ENCODE measurements at regions not wholly inside any gene's neighbourhood (a gene's known extent, or its start where the extent isn't known, plus 50 kb on each side); places are given as distances from the start of the nearest gene placed in this dataset.
"Not testable (repeated sequence)": the region's sequence is repeated elsewhere in the genome, so short reads cannot be mapped to it uniquely, and the experiment has no call there.

DNA sequence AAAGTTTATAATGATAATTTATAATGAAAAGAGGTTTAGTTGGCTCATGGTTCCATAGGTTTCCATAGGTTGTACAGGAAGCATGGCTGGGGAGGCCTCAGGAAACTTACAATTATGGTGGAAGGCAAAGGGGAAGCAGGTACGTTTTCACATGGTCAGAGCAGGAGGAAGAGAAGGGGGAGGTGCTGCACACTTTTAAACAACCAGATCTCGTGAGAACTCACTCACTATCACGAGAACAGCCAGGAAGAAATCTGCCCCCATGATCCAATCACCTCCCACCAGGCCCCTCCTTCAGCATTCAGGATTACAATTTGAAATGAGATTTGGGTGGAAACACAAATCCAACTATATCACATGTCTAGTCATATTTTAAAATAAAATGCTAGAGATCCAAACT is 64.1 kb upstream of the ABLIM1 start:
- H3K9me3 Mint-ChIP-seq; H3K27ac Mint-ChIP-seq; H3K4me1 Mint-ChIP-seq (ENCODE audit: low read depth); H3K36me3 Mint-ChIP-seq (ENCODE audit: low read depth); intact Hi-C loops (cut with micrococcal nuclease); H3K4me3 Mint-ChIP-seq; H3K27me3 Mint-ChIP-seq: not testable (repeated sequence)

DNA sequence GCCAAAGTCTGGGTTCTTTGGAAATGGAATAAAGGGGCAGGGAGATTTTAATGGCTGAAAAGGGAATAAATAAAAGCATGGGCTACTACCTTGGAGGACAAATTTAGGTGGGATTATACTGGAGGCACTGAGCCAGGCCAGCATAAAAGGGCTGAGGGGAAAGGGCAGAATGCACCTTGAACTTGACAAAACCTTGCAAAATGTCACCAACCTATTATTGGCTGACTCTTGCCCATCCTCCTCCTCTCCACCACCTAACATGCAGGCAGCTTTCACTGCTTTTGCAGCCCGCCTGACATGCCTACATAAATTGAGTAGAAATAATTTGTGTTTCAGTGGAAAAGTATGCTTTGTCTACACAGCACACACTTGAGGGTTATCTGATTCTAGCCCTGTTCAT is 65.3 kb upstream of the ABLIM1 start:
- no peaks in the 10 kb centered on the region for H3K9me3 Mint-ChIP-seq
- no peaks in the 10 kb centered on the region for H3K4me1 Mint-ChIP-seq (ENCODE audit: low read depth)
- no peaks in the 10 kb centered on the region for H3K36me3 Mint-ChIP-seq (ENCODE audit: low read depth)
- H3K27ac Mint-ChIP-seq = no peak overlapping the region
- intact Hi-C loops (cut with micrococcal nuclease) = no loop called here
- no peaks in the 10 kb centered on the region for H3K27me3 Mint-ChIP-seq
- H3K4me3 Mint-ChIP-seq = no peak overlapping the region

DNA sequence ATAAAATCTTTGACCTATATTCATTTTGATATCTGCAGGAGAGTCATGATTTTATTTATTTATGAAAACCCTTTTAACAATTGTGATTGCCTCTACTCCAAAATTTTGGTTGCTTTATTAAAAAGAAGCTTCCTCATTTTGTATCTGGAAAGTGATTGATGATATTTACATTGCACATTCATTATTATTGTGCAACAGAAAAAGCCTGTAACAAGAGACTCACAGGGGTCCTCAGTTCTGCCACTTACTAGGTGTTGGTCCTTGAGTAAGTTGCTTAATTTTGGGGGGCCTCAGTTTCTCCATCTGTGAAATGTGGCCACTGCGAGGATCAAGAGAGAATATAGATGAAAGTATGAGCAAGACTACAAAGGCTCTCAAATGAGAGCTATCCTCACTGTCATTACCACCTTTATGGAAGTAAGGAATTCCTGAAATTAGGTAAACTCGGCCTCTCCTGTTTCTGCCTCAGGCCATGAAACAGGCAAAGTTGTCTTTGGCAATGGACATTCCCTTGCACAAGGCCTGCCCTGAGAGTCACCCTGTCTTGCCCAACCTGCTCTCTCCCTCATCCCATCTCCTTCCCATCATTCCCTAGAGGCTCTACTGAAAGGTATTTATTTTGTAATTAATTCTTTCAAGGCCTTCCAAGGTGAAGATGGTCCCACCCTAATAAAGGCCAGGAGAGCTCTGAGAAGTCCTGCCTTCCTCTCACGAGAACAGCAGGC is 66.1 kb upstream of the ABLIM1 start:
- H3K9me3 Mint-ChIP-seq = no peaks in the 10 kb centered on the region
- no peak overlapping the region for H3K4me3 Mint-ChIP-seq

DNA sequence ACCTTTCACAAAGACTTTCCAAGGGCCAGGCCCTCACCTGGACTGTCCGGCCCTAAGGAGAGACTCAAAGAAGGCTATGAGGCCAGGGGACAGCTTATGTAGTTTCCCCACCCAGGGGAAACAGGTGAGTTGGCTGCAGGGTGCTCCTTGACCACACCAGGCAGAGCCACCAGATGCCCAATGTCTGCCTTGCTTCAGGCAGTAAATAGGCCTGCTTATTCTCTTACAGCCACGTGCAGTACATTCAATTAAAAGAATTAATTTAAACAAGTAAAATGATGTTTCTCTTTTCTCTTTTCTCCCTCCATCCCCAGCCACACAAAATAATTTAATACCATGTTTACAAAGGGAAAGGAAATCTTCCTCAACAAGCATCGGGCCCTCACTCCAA is 66.6 kb upstream of the ABLIM1 start:
- Mint-ChIP-seq H3K27me3 (no peaks in the 10 kb centered on the region), H3K27ac (no peak overlapping the region), H3K4me3 (no peak overlapping the region), H3K36me3 (ENCODE audit: low read depth) (no peaks in the 10 kb centered on the region), H3K9me3 (no peaks in the 10 kb centered on the region), H3K4me1 (ENCODE audit: low read depth) (no peaks in the 10 kb centered on the region)
- intact Hi-C loops (cut with micrococcal nuclease) = no loop called here

More for the DNA sequence above, 66.1 kb upstream of the ABLIM1 start:
- H3K4me1 Mint-ChIP-seq (ENCODE audit: low read depth) = no peaks in the 10 kb centered on the region
- intact Hi-C loops (cut with micrococcal nuclease) = no loop called here
- H3K27ac Mint-ChIP-seq = no peak overlapping the region
- H3K36me3 Mint-ChIP-seq (ENCODE audit: low read depth) = no peaks in the 10 kb centered on the region
- H3K27me3 Mint-ChIP-seq = no peaks in the 10 kb centered on the region

DNA sequence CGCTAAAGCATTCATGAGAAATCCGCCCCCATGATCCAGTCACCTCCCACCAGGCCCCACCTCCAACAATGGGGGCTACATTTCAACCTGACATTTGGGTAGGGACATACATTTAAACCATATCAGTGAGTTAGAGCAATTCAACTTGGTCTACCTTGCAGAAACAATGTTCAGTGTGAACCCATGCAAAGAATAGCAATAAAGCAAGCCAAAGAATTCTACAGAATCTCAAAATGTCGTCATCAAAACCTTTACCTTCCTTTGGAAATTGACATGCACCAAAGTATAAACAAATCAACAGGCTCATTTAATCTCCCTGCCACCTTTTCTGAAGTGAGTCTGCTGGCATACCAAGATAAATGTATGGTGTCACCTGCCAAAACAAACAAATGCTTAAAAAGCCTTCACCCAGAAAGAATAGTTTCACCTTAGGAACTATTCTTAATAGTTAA is 68.8 kb upstream of the ABLIM1 start:
- Mint-ChIP-seq H3K9me3 (no peaks in the 10 kb centered on the region), H3K27me3 (no peaks in the 10 kb centered on the region), H3K36me3 (ENCODE audit: low read depth) (no peaks in the 10 kb centered on the region), H3K4me1 (ENCODE audit: low read depth) (no peaks in the 10 kb centered on the region), H3K4me3 (no peak overlapping the region), H3K27ac (no peak overlapping the region)
- intact Hi-C loops (cut with micrococcal nuclease) = no loop called here

DNA sequence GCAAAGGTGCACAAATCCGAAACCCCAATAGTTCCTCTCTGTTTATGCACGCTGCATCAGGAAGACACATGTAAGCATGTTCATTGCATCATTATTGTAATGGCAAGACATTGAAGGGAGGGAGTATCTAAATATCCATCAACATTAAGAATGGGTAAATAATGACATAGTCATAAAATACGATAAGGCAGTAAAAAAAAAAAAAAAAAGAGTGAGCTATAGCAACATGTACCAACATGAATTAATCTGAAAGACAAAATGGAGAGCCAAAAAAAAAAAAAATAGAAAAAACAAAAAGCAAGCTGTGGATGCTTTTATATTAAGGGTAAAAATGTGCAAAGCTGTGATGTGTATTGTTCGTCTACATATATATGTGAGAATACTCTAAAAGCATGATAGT is 70.2 kb upstream of the ABLIM1 start:
- no peaks in the 10 kb centered on the region for H3K4me1 Mint-ChIP-seq (ENCODE audit: low read depth)
- H3K27ac Mint-ChIP-seq = no peak overlapping the region
- intact Hi-C loops (cut with micrococcal nuclease) = no loop called here
- no peaks in the 10 kb centered on the region for H3K9me3 Mint-ChIP-seq
- H3K4me3 Mint-ChIP-seq = no peak overlapping the region
- H3K27me3 Mint-ChIP-seq = no peaks in the 10 kb centered on the region
- H3K36me3 Mint-ChIP-seq (ENCODE audit: low read depth) = no peaks in the 10 kb centered on the region

DNA sequence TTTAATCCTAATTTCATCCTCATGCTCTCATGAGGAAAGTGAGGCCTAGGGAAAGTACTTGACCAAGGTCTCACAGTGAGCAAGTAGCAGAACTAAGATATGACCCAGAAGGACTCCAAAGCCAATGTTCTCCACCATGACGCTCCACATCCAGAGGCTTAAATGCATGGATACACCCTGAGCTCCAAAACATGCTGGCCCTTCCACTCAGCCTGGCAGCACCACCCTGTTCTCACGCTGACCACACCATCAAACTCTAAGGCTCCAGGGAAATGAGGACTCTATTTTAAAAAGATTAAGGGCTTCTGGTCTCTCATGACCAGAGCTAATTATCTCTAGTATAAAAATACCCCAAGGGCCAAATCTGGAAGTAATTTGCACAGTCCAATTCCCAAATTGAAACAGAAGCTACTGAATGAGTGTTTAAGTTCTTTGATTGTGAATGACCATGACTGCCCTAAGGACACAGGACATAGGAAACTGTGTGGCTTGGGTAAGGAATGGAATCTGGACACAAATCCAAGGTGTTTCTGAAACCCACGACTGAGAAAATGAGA is 71.1 kb upstream of the ABLIM1 start:
- Mint-ChIP-seq H3K4me1 (ENCODE audit: low read depth) (no peaks in the 10 kb centered on the region), H3K27ac (no peak overlapping the region), H3K4me3 (no peak overlapping the region), H3K36me3 (ENCODE audit: low read depth) (no peaks in the 10 kb centered on the region), H3K27me3 (no peaks in the 10 kb centered on the region), H3K9me3 (no peaks in the 10 kb centered on the region)
- intact Hi-C loops (cut with micrococcal nuclease) = no loop called here

DNA sequence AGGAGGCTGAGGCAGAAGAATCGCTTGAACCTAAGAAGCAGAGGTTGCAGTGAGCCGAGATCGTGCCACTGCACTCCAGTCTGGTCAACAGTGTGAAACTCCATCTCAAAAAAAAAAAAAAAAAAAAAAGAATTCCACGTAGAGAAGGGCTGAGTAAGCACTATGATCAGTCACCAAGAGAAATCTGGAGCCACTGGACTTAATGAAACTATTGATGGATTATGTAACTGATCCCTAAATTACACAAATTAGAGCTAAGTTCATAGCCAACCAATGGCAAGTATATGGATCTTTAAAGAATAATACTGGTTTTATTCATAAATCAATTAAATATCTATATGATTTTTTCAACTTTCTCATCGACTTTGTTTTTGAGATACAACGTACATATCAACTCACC is 72.2 kb upstream of the ABLIM1 start:
- intact Hi-C loops (cut with micrococcal nuclease) = no loop called here
- no peak overlapping the region for H3K4me3 Mint-ChIP-seq
- H3K9me3 Mint-ChIP-seq = no peaks in the 10 kb centered on the region
- no peaks in the 10 kb centered on the region for H3K27me3 Mint-ChIP-seq
- H3K27ac Mint-ChIP-seq = no peak overlapping the region
- no peaks in the 10 kb centered on the region for H3K4me1 Mint-ChIP-seq (ENCODE audit: low read depth)
- no peaks in the 10 kb centered on the region for H3K36me3 Mint-ChIP-seq (ENCODE audit: low read depth)

DNA sequence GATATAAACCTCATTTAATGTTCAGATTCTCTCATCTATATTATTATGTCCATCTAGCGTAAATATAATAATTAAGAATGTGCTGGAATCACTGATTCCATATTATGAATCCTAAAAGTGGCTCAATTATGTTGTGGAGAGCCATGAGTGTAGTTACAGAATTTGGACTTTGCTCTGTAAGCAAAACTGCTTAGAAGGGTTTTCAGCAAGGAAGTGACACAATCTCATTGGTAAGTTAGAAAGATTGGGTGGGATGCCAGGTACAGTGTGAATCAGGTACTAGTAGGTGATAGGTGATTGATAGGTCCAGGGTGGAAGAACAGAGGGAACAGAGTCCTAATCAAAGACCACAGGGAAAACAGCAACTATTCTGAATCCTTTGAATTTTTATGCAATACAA is 74.9 kb upstream of the ABLIM1 start:
- H3K36me3 Mint-ChIP-seq (ENCODE audit: low read depth) = no peaks in the 10 kb centered on the region
- H3K4me1 Mint-ChIP-seq (ENCODE audit: low read depth) = no peaks in the 10 kb centered on the region
- H3K27me3 Mint-ChIP-seq = no peaks in the 10 kb centered on the region
- no peaks in the 10 kb centered on the region for H3K9me3 Mint-ChIP-seq
- no peak overlapping the region for H3K27ac Mint-ChIP-seq
- no peak overlapping the region for H3K4me3 Mint-ChIP-seq
- intact Hi-C loops (cut with micrococcal nuclease) = no loop called here

DNA sequence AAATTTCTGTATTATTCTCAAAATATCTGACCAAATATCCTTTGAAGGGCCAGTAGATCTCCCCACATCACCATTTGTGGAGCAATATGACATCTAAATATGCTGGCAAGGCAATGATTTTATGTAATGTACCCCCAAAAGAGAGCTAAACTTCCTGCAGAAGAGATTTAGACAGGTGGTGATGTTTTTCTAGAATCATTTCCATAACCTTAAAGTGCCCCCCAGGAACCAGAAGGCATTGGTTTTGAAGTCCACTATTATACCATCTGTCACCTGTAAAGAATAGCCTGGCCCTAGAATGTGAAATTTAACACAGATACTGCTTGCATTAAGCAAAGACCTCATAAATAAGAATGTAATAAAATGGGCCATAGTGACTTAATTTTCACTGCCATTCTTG is 77.9 kb upstream of the ABLIM1 start:
- intact Hi-C loops (cut with micrococcal nuclease) = no loop called here
- no peaks in the 10 kb centered on the region for H3K4me1 Mint-ChIP-seq (ENCODE audit: low read depth)
- no peaks in the 10 kb centered on the region for H3K9me3 Mint-ChIP-seq
- no peak overlapping the region for H3K4me3 Mint-ChIP-seq
- no peaks in the 10 kb centered on the region for H3K27me3 Mint-ChIP-seq
- H3K27ac Mint-ChIP-seq = no peak overlapping the region
- H3K36me3 Mint-ChIP-seq (ENCODE audit: low read depth) = no peaks in the 10 kb centered on the region

DNA sequence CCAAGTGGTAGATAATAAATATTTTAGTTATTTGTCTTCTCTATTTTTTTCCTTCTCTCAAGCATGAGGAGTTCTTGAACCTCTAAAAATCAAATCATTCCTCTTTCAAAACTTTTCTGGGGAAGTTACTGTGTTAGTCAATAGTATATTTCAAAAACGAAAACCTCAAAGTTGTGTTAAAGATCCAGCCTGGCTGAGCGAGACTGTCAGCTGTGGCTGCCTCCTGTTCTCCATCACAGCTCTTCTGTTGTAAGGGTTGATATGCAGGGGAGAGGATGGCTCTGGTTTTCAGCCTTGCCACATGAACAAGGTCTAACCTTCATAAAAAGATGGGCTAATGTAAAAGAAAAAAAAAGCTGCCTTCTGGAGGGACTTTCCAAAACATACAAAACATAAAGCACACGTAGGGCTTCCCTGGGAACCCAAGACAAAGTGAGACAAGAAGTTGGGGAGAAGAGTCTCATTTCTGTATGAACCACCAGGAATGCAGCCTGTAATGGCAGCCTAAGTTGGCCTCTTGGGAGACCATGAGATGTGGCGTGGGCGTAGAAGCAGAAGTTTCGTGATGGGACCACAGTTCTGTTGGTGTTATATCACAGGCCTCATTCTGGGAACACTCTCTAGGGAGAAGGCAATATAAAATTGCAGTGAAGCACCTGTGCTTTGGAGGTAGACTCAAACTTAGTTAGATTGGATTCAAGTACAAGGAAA is 77.9 kb upstream of the FHIP2A start:
- peaks cover 17% of the 10 kb centered on the region for H3K4me1 Mint-ChIP-seq (ENCODE audit: low read depth)

DNA sequence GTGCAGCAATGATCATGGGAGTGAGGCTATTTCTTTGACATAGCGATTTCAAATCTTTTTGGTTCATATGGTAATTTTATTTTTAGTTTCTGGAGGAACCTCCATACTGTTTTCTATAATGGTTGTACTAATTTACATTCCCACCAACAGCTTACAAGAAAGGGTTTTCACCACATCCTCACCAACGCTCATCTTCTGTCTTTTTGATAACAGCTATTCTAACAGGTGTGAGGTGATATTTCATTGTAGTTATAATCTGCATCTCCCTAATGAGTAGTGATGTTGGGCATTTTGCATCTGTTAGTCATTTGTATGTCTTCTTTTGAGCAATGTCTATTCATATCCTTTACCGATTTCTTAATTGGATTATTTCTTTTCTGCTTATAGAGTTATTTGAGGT is 75.0 kb upstream of the FHIP2A start:
- Mint-ChIP-seq H3K36me3 (ENCODE audit: low read depth) (no peaks in the 10 kb centered on the region), H3K4me1 (ENCODE audit: low read depth) (peaks cover 17% of the 10 kb centered on the region), H3K27me3 (peaks cover 5% of the 10 kb centered on the region), H3K4me3 (no peak overlapping the region), H3K9me3 (no peaks in the 10 kb centered on the region), H3K27ac (no peak overlapping the region)
- intact Hi-C loops (cut with micrococcal nuclease) = no loop called here

More for the DNA sequence above, 77.9 kb upstream of the FHIP2A start:
- H3K27me3 Mint-ChIP-seq = no peaks in the 10 kb centered on the region
- no peaks in the 10 kb centered on the region for H3K9me3 Mint-ChIP-seq
- no peak overlapping the region for H3K27ac Mint-ChIP-seq
- intact Hi-C loops (cut with micrococcal nuclease) = no loop called here
- H3K36me3 Mint-ChIP-seq (ENCODE audit: low read depth) = no peaks in the 10 kb centered on the region
- H3K4me3 Mint-ChIP-seq = no peak overlapping the region

DNA sequence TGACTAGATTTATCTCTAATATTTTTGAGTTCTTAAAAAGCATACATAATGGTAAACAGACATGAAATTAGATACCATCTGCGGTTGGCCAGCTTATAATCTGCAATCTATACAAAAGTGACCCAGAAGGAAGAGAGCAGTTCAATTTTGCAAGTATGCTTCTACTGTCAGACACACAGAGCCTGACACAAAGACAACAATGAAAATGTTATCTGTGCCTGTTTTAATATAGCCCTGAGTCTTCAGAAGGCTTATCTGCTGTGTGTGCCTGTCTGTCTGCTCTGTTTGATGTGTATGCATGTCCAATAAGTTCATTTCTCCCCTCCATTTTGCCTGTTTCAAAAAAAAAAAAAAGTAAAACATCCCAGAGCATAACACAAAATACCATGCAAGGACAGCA is 73.3 kb upstream of the FHIP2A start:
- intact Hi-C loops (cut with micrococcal nuclease) = no loop called here
- H3K4me1 Mint-ChIP-seq (ENCODE audit: low read depth) = peaks cover 17% of the 10 kb centered on the region

DNA sequence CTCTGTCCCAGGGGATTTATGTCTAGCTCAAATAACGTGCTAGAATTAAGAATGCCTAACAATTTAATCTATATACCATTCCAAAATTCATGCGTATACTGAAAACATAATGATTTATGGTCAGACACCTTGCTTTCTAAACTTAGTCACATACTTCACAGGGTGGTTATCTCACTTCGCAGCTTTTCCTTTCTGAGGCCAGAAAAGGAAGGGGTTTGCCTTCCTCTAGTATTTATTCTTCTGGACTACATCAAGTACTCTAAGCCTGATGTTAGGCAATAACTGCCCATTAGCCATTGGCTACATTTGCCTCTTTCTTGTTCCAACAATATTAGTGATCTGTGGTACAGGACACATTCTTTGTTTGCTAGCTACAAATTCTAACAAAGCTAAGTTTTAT is 72.6 kb upstream of the FHIP2A start:
- Mint-ChIP-seq H3K4me1 (ENCODE audit: low read depth) (peaks cover 9% of the 10 kb centered on the region), H3K36me3 (ENCODE audit: low read depth) (no peaks in the 10 kb centered on the region), H3K4me3 (no peak overlapping the region), H3K27ac (no peak overlapping the region), H3K27me3 (peaks cover 5% of the 10 kb centered on the region), H3K9me3 (no peaks in the 10 kb centered on the region)
- intact Hi-C loops (cut with micrococcal nuclease) = no loop called here

More for the DNA sequence above, 73.3 kb upstream of the FHIP2A start:
- Mint-ChIP-seq H3K27me3 (peaks cover 5% of the 10 kb centered on the region), H3K9me3 (no peaks in the 10 kb centered on the region), H3K36me3 (ENCODE audit: low read depth) (no peaks in the 10 kb centered on the region), H3K27ac (no peak overlapping the region), H3K4me3 (no peak overlapping the region)
